GM18511 (cell line): ENCODE measurements at regions not wholly inside any gene's neighbourhood (a gene's known extent, or its start where the extent isn't known, plus 50 kb on each side); places are given as distances from the start of the nearest gene placed in this dataset.

ENCODE experiments used
- ATAC-seq: cut with Tn5 transposase; IDR thresholded peaks from one replicate; pipeline ENCODE4 v1.9.1; 2021; ENCODE audit warnings: mild to moderate bottlenecking, moderate library complexity; ENCODE audit not compliant: unreplicated experiment

GRCh38 chr15:46386356-46386755, 751.5 kb downstream of the SQOR start:
- ATAC-seq: no peak

- ATAC-seq: no peak
Measured at GRCh38 chr15:46389739-46390138, 754.9 kb downstream of the SQOR start.

- no peak for ATAC-seq
Measured at GRCh38 chr15:46394463-46394862, 759.6 kb downstream of the SQOR start.

GRCh38 chr15:46408312-46408711, 773.5 kb downstream of the SQOR start:
- no peak for ATAC-seq

- no peak for ATAC-seq
Measured at GRCh38 chr15:46409841-46410301, 775.0 kb downstream of the SQOR start.

GRCh38 chr15:46410705-46411104, 775.9 kb downstream of the SQOR start:
- ATAC-seq: no peak

GRCh38 chr15:46411900-46412299, 777.1 kb downstream of the SQOR start:
- ATAC-seq: no peak

GRCh38 chr15:46413799-46414198, 779.0 kb downstream of the SQOR start:
- no peak for ATAC-seq

GRCh38 chr15:46416544-46416943, 781.7 kb downstream of the SQOR start:
- no peak for ATAC-seq

- ATAC-seq: no peak
Measured at GRCh38 chr15:46420990-46421389, 786.2 kb downstream of the SQOR start.

GRCh38 chr15:46441294-46442062, 806.6 kb downstream of the SQOR start:
- no peak for ATAC-seq

GRCh38 chr15:46442184-46442583, 807.4 kb downstream of the SQOR start:
- ATAC-seq: no peak

GRCh38 chr15:46442901-46443590, 808.2 kb downstream of the SQOR start:
- ATAC-seq: no peak

- ATAC-seq: no peak
Measured at GRCh38 chr15:46450112-46450809, 815.4 kb downstream of the SQOR start.

- no peak for ATAC-seq
Measured at GRCh38 chr15:46450810-46451182, 816.0 kb downstream of the SQOR start.

- no peak for ATAC-seq
Measured at GRCh38 chr15:46452297-46452820, 817.5 kb downstream of the SQOR start.

- no peak for ATAC-seq
Measured at GRCh38 chr15:46456456-46456855, 821.6 kb downstream of the SQOR start.

- ATAC-seq: no peak
Measured at GRCh38 chr15:46460431-46461094, 825.7 kb downstream of the SQOR start.

- no peak for ATAC-seq
Measured at GRCh38 chr15:46461416-46461815, 826.6 kb downstream of the SQOR start.

- ATAC-seq: no peak
Measured at GRCh38 chr15:46467041-46467440, 832.2 kb downstream of the SQOR start.

GRCh38 chr15:46471096-46471495, 836.3 kb downstream of the SQOR start:
- no peak for ATAC-seq
